ENCODE measurements at regions not wholly inside any gene's neighbourhood (a gene's known extent, or its start where the extent isn't known, plus 50 kb on each side); places are given as distances from the start of the nearest gene placed in this dataset.

DNA sequence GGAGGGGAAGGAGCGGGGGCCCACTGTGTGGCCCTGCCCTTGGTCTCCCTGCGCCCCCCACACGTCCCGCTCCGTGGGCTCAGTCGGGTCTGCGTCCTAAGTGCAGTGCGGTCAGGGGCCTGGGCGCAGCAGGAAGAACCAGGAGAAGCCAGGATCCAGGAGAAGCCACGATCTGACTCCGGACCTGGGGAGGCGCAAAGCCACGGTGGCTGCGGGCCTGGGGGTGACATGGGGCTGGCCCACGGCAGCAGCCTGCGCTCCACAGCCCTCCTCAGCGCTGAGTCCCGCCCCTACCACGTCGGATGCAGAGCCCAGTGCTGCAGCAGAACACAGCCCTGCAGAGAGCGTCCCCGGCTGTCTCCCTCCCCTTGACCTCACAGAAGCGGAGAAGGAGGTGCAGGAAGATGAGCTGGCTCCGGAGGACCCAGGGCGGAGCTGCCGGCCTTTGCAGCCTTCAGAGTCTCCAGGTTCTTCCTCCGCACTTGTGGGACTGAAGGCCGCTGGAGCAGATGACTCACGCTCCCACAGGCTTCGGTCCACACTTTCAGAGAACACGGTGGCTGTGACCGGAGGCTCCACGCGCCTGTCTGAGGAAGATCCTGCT is 589.2 kb upstream of the SALL3 start:
- Histone ChIP-seq H3K27me3 (ENCODE audit: control insufficient read depth, insufficient read depth, low read length) (peaks cover 13% of the 10 kb centered on the region), H3K4me3 (ENCODE audit: low read depth, low read length) (no peak overlapping the region), H3K36me3 (ENCODE audit: control insufficient read depth, insufficient read depth, low read length) (no peaks in the 10 kb centered on the region)
- TF ChIP-seq, protein P1, sequence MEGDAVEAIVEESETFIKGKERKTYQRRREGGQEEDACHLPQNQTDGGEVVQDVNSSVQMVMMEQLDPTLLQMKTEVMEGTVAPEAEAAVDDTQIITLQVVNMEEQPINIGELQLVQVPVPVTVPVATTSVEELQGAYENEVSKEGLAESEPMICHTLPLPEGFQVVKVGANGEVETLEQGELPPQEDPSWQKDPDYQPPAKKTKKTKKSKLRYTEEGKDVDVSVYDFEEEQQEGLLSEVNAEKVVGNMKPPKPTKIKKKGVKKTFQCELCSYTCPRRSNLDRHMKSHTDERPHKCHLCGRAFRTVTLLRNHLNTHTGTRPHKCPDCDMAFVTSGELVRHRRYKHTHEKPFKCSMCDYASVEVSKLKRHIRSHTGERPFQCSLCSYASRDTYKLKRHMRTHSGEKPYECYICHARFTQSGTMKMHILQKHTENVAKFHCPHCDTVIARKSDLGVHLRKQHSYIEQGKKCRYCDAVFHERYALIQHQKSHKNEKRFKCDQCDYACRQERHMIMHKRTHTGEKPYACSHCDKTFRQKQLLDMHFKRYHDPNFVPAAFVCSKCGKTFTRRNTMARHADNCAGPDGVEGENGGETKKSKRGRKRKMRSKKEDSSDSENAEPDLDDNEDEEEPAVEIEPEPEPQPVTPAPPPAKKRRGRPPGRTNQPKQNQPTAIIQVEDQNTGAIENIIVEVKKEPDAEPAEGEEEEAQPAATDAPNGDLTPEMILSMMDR (IDR thresholded peaks at IDR 0.05; ENCODE audit: insufficient read depth, low read length, poor library complexity, severe bottlenecking): no peak
- DNase-seq (ENCODE audit: low read depth): peak; percentile 1

DNA sequence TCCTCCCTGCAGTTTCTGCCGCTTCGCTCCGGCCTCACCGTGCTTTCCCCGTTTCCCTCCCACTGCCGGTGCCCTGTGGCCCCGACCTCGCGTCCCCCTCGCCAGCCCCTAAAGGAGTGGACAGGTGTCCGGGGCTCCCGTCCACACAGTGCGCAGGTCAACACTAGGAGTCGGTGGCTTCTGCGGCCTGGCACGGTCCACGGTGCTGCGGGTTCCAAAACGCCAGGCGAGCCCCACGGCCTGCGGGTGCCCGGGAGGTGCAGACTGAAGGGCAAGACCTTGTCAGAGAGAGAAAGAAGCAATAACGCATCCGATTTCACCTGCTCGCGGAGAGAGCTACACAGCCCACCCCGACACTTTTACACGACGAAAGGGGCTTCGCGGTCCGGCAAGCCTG is 588.7 kb upstream of the SALL3 start:
- TF ChIP-seq, protein P1 (IDR thresholded peaks at IDR 0.05; ENCODE audit: insufficient read depth, low read length, poor library complexity, severe bottlenecking): no peak
- no peak for DNase-seq (ENCODE audit: low read depth)
- Histone ChIP-seq H3K27me3 (ENCODE audit: control insufficient read depth, insufficient read depth, low read length) (peaks cover 13% of the 10 kb centered on the region), H3K36me3 (ENCODE audit: control insufficient read depth, insufficient read depth, low read length) (no peaks in the 10 kb centered on the region), H3K4me3 (ENCODE audit: low read depth, low read length) (no peak overlapping the region)

DNA sequence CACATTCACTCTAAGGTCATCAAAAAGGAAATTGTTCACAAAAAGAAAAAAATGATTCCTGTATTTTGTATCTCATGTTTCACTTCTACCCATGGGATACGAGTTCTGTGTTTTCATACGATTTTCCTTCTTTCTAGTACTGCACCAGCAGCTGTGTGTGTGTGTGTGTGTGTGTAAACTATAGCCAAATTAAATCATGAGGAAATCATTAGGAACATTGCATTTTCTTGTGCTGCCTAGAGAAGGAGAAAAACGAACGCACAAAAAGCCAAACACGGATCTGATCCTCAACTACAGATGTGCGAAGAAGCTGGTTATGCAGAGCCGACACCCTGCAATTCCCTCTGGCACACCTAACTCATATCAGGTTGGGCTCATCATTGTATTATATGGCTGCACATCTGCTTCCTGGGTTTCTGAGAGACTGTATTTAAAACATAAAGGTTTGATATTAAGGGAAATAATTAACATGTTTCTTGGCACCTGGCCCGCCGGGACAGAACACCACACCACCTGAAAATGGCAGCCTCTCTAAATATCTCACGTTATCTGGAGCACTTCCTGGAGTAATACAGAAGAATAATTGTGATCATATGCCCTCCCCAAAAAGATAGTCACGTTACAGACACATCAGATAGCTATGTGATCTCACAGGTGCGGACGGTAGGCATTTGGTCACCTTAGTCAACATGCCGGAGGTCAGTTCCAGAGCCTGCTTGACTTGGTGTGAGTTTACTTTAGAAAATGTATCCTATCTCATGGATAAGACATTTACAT is 586.3 kb upstream of the SALL3 start:
- Histone ChIP-seq H3K4me3 (ENCODE audit: low read depth, low read length) (no peak overlapping the region), H3K27me3 (ENCODE audit: control insufficient read depth, insufficient read depth, low read length) (peaks cover 13% of the 10 kb centered on the region), H3K36me3 (ENCODE audit: control insufficient read depth, insufficient read depth, low read length) (no peaks in the 10 kb centered on the region)
- TF ChIP-seq, protein P1 (IDR thresholded peaks at IDR 0.05; ENCODE audit: insufficient read depth, low read length, poor library complexity, severe bottlenecking): no peak
- DNase-seq (ENCODE audit: low read depth): no peak

DNA sequence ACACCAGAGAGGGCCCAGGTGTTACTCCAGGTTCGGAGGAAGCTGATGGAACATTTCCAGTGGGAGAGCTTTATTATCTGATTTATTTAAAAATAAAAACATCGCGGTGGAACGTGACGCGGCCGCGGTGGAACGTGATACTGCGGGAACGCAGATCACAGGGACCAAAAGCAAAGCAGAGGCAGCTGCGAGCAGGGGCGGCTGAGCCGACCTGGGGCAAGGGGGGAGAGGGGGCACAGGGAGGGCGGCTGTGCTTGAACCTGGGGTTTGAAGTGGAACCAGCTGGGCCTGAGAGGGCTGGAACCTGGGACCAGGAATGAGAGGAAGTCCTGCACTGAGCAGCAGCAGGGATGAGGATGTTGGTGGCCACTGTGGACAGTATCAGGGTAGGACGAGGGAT is 583.5 kb upstream of the SALL3 start:
- Histone ChIP-seq H3K36me3 (ENCODE audit: control insufficient read depth, insufficient read depth, low read length) (no peaks in the 10 kb centered on the region), H3K27me3 (ENCODE audit: control insufficient read depth, insufficient read depth, low read length) (peaks cover 3% of the 10 kb centered on the region), H3K4me3 (ENCODE audit: low read depth, low read length) (no peak overlapping the region)
- DNase-seq (ENCODE audit: low read depth): no peak
- TF ChIP-seq, protein P1 (IDR thresholded peaks at IDR 0.05; ENCODE audit: insufficient read depth, low read length, poor library complexity, severe bottlenecking): no peak

DNA sequence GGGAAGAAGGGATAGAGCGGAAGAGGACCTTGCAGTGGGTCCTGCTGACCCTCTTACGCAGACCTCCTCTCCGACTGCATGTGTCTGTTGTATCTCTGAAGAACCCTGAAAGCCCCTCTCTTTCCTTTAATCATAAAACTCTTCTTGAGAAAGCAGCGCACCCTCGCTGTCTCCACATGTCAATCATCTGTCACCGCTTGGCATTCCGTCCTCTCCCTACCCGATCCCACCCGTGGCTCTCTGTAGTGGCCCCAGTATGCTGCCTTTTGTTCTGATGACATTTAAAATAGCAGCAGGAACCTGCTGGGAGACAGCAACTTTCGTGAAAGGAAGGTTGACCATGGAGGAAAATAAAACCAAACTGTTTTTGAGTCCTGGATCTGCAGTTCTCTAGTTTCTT is 582.9 kb upstream of the SALL3 start:
- no peak overlapping the region for H3K4me3 ChIP-seq (ENCODE audit: low read depth, low read length)
- DNase-seq (ENCODE audit: low read depth): no peak
- H3K27me3 ChIP-seq (ENCODE audit: control insufficient read depth, insufficient read depth, low read length): no peaks in the 10 kb centered on the region
- TF ChIP-seq, protein P1 (IDR thresholded peaks at IDR 0.05; ENCODE audit: insufficient read depth, low read length, poor library complexity, severe bottlenecking): no peak
- H3K36me3 ChIP-seq (ENCODE audit: control insufficient read depth, insufficient read depth, low read length): no peaks in the 10 kb centered on the region
